ENCODE measurements at regions not wholly inside any gene's neighbourhood (a gene's known extent, or its start where the extent isn't known, plus 50 kb on each side); places are given as distances from the start of the nearest gene placed in this dataset.

- Histone ChIP-seq H3K27ac (no peak overlapping the region), H3K4me3 (replicated peaks in 1 of 3) (no peak overlapping the region), H3K4me1 (no peaks in the 10 kb centered on the region), H3K9me3 (no peaks in the 10 kb centered on the region), H3K27me3 (no peaks in the 10 kb centered on the region), H3K36me3 (no peaks in the 10 kb centered on the region)
- intact Hi-C loops (cut with DNase I): no loop called here
- 54 to 55% methylated on average over 4 of the region's 4 CpGs for WGBS, 2 donors
- TF ChIP-seq POLR2A (IDR thresholded peaks at IDR 0.05) (no peak), CTCF (IDR thresholded peaks at IDR 0.05) (no peak)
- DNase-seq: no peak
Observed at GRCh38 chr17:45660474-45660873, 123.6 kb upstream of the CRHR1 start.

DNA sequence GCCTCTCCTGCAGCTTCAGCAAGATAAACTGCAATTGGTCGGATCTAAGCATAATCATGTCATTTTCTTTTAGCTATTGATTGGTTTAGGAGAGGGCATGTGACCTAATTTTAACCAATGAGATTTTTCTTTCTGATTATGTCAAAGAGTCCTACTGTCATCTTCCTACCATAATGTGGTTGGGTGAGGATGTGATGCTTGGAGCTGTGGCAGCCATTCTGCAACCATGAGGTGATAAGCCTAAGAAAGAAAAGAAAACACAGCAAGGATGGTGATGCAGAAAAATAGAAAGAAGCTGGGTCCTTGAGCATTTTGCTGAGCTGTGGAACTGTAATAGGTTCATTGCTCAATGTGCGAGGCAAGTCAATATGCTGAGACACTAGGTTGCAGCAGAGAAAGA lies 121.7 kb upstream of the CRHR1 start:
- Histone ChIP-seq H3K27ac (no peak overlapping the region), H3K36me3 (no peaks in the 10 kb centered on the region), H3K9me3 (no peaks in the 10 kb centered on the region), H3K4me1 (no peaks in the 10 kb centered on the region), H3K27me3 (no peaks in the 10 kb centered on the region), H3K4me3 (replicated peaks in 1 of 3) (no peak overlapping the region)
- no peak for DNase-seq
- WGBS, 2 donors: 95 to 97% methylated on average over 2 of the region's 2 CpGs
- TF ChIP-seq CTCF (IDR thresholded peaks at IDR 0.05) (no peak), POLR2A (IDR thresholded peaks at IDR 0.05) (no peak)
- intact Hi-C loops (cut with DNase I): no loop called here

DNA sequence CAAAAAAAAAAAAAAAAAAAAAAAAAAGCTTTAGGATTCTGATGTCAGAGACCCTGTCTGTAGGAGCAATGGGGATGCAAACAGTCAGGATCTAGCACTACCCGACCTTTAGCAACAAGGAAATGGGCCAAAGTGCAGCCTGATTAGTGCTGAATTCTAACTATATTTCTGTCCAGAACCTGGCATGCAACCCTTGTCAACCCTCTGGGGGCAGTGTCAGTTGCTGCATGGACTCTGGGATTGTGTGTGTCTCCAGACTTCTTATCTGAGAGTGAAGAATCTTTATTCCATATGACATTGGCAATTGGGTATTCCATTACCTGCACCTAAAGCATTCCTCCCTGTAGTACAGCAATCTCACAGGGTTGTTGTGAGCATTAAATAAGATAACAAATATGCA lies 120.3 kb upstream of the CRHR1 start:
- 63 to 85% methylated on average over 1 of the region's 1 CpG for WGBS, 2 donors
- no peak for DNase-seq
- no peaks in the 10 kb centered on the region for H3K27me3 ChIP-seq
- intact Hi-C loops (cut with DNase I): no loop called here
- no peak for TF ChIP-seq POLR2A (IDR thresholded peaks at IDR 0.05)
- no peak for TF ChIP-seq CTCF (IDR thresholded peaks at IDR 0.05)
- H3K9me3 ChIP-seq: no peaks in the 10 kb centered on the region
- no peaks in the 10 kb centered on the region for H3K36me3 ChIP-seq
- no peaks in the 10 kb centered on the region for H3K4me1 ChIP-seq
- H3K27ac ChIP-seq: no peak overlapping the region
- no peak overlapping the region for H3K4me3 ChIP-seq (replicated peaks in 1 of 3)

GRCh38 chr17:45664921-45665320 lies 119.2 kb upstream of the CRHR1 start:
- Histone ChIP-seq H3K9me3 (no peaks in the 10 kb centered on the region), H3K36me3 (no peaks in the 10 kb centered on the region), H3K4me1 (no peaks in the 10 kb centered on the region), H3K27me3 (no peaks in the 10 kb centered on the region), H3K27ac (no peak overlapping the region), H3K4me3 (replicated peaks in 1 of 3) (no peak overlapping the region)
- TF ChIP-seq POLR2A (IDR thresholded peaks at IDR 0.05): no peak
- TF ChIP-seq CTCF (IDR thresholded peaks at IDR 0.05): no peak
- 62 to 66% methylated on average over 6 of the region's 6 CpGs for WGBS, 2 donors
- DNase-seq: no peak
- intact Hi-C loops (cut with DNase I): no loop called here

GRCh38 chr17:45666046-45666600 lies 118.0 kb upstream of the CRHR1 start:
- Histone ChIP-seq H3K4me3 (replicated peaks in 1 of 3) (no peak overlapping the region), H3K4me1 (no peaks in the 10 kb centered on the region), H3K9me3 (no peaks in the 10 kb centered on the region), H3K27ac (no peak overlapping the region), H3K36me3 (no peaks in the 10 kb centered on the region), H3K27me3 (no peaks in the 10 kb centered on the region)
- WGBS, 2 donors: 83 to 95% methylated on average over 3 of the region's 3 CpGs
- intact Hi-C loops (cut with DNase I): no loop called here
- TF ChIP-seq POLR2A (IDR thresholded peaks at IDR 0.05) (no peak), CTCF (IDR thresholded peaks at IDR 0.05) (no peak)
- DNase-seq: no peak

Measured in thyroid gland (tissue), 4 donors.